Nephron (organoid): ENCODE measurements at regions not wholly inside any gene's neighbourhood (a gene's known extent, or its start where the extent isn't known, plus 50 kb on each side); places are given as distances from the start of the nearest gene placed in this dataset.

Experiments
- H3K27ac Mint-ChIP-seq, 3 experiments: 2 replicates each; pipeline ENCODE4 v1.8.0; 2020; ENCODE audit warnings: mixed read lengths in 3 of 3, mild to moderate bottlenecking in 2 of 3, moderate library complexity in 1 of 3
- H3K27me3 Mint-ChIP-seq: 2 replicates; pipeline ENCODE4 v1.8.0; 2021; ENCODE audit warnings: low read depth, mild to moderate bottlenecking, moderate library complexity, mixed read lengths
- H3K36me3 Mint-ChIP-seq: 2 replicates; pipeline ENCODE4 v1.8.0; 2020; ENCODE audit warnings: low read depth, mixed read lengths
- H3K4me1 Mint-ChIP-seq: 2 replicates; pipeline ENCODE4 v1.8.0; 2020; ENCODE audit warnings: mixed read lengths
- H3K4me3 Mint-ChIP-seq, 3 experiments: 2 replicates each; pipeline ENCODE4 v1.8.0; 2020; ENCODE audit warnings: mild to moderate bottlenecking in 3 of 3, mixed read lengths in 3 of 3, moderate library complexity in 2 of 3
- H3K9me3 Mint-ChIP-seq: 2 replicates; pipeline ENCODE4 v1.8.0; 2020; ENCODE audit warnings: mixed read lengths
- TF ChIP-seq, protein P1 (sequence below), 3 experiments: fragments of 200-600 bp; sonication (generic); IDR thresholded peaks; one replicate each; pipeline ENCODE4 v1.5.0; 2021; ENCODE audit warnings: antibody characterized with exemption in 3 of 3; ENCODE audit not compliant: unreplicated experiment in 3 of 3

DNA sequence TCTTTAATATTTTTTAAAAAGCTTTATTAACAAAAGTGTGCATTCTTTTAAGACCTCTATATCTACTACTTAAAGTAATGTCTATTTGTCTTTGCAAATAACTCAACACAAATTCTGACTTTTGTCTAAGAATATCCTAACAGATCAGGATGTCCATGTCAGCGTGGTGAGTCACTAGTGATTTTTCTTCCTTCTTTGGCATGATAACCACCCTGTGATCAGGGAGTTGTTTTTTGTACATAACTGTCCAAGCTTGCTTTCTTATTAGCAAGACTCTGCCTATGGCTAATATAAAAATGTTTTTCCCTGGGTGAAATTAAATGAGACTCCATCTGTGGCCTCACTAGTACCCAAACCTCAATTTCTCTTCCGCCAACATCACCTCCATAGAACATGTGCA, 688.9 kb upstream of the ADGRL2 start:
- Mint-ChIP-seq H3K4me1 (no peaks in the 10 kb centered on the region), H3K4me3 (no peak overlapping the region), H3K27me3 (no peaks in the 10 kb centered on the region), H3K9me3 (peaks cover 3% of the 10 kb centered on the region), H3K36me3 (no peaks in the 10 kb centered on the region), H3K27ac (no peak overlapping the region)
- TF ChIP-seq, protein P1, sequence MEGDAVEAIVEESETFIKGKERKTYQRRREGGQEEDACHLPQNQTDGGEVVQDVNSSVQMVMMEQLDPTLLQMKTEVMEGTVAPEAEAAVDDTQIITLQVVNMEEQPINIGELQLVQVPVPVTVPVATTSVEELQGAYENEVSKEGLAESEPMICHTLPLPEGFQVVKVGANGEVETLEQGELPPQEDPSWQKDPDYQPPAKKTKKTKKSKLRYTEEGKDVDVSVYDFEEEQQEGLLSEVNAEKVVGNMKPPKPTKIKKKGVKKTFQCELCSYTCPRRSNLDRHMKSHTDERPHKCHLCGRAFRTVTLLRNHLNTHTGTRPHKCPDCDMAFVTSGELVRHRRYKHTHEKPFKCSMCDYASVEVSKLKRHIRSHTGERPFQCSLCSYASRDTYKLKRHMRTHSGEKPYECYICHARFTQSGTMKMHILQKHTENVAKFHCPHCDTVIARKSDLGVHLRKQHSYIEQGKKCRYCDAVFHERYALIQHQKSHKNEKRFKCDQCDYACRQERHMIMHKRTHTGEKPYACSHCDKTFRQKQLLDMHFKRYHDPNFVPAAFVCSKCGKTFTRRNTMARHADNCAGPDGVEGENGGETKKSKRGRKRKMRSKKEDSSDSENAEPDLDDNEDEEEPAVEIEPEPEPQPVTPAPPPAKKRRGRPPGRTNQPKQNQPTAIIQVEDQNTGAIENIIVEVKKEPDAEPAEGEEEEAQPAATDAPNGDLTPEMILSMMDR (IDR thresholded peaks at IDR 0.05; ENCODE audit: unreplicated experiment in 3 of 3): no peak

DNA sequence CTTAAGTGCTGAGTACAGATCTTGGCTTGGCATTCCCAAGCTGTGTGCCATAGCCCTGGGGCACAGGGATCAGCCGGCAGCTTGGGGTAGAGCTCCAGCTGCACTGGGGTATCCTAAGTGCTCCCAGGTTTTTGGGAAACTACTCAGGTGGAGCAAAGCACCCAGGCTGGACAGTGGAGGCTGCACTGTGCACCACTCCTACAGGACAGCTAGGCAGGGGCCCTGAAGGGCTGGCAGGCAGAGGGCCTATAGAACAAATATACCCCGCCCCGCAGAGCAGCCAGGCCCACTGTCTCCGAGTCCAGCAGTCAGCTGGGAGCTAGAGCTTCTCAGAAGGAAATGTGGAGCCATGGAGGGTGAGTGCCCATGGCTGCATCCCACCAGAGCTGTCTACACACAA, 691.7 kb upstream of the ADGRL2 start:
- Mint-ChIP-seq H3K9me3 (peaks cover 8% of the 10 kb centered on the region), H3K36me3 (no peaks in the 10 kb centered on the region), H3K4me3 (no peak overlapping the region), H3K4me1 (no peaks in the 10 kb centered on the region), H3K27me3 (no peaks in the 10 kb centered on the region), H3K27ac (no peak overlapping the region)
- TF ChIP-seq, protein P1 (IDR thresholded peaks at IDR 0.05; ENCODE audit: unreplicated experiment in 3 of 3): no peak

DNA sequence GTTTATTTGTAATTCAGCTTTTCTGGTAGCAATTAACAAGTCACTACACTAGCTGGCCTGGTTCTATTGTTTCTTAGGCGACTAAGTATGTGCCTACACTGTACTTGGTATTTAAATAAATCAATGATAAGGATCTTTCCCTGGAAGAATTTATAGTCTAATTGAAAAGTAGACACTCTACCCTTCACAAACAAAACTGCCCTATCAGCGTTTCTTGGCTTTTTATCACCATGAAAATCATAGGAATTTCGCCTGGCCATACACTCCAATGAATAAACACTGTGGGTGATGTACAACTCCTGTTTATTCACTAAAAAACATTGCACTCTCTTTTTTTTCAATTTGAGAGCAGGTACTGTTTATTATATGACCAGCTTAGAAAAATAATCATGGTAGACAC, 702.9 kb upstream of the ADGRL2 start:
- TF ChIP-seq, protein P1 (IDR thresholded peaks at IDR 0.05; ENCODE audit: unreplicated experiment in 3 of 3): no peak
- Mint-ChIP-seq H3K36me3 (no peaks in the 10 kb centered on the region), H3K4me3 (no peak overlapping the region), H3K27ac (no peak overlapping the region), H3K4me1 (no peaks in the 10 kb centered on the region), H3K9me3 (peaks cover 2% of the 10 kb centered on the region), H3K27me3 (no peaks in the 10 kb centered on the region)

DNA sequence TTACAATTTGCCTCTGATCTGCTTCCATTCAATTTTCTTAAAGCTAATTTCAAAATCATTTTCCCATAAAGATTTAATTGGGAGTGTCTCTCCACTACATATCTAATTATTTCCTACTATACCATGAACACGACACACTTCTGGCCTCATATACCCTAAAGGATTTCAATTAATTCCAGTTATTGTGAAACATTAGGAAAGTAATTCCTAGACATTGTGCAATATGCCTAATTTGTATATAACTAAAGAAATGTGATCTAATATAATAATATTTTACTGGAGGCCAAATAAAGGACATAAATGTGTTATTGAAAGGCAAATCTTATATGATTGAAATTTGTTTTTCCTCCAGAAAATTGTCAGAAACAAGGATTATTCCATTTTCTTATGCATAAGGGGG, 727.2 kb upstream of the ADGRL2 start:
- Mint-ChIP-seq H3K9me3 (no peaks in the 10 kb centered on the region), H3K4me3 (no peak overlapping the region), H3K36me3 (no peaks in the 10 kb centered on the region), H3K27me3 (no peaks in the 10 kb centered on the region), H3K4me1 (peaks cover 6% of the 10 kb centered on the region), H3K27ac (no peak overlapping the region)
- TF ChIP-seq, protein P1 (IDR thresholded peaks at IDR 0.05; ENCODE audit: unreplicated experiment in 3 of 3): no peak

DNA sequence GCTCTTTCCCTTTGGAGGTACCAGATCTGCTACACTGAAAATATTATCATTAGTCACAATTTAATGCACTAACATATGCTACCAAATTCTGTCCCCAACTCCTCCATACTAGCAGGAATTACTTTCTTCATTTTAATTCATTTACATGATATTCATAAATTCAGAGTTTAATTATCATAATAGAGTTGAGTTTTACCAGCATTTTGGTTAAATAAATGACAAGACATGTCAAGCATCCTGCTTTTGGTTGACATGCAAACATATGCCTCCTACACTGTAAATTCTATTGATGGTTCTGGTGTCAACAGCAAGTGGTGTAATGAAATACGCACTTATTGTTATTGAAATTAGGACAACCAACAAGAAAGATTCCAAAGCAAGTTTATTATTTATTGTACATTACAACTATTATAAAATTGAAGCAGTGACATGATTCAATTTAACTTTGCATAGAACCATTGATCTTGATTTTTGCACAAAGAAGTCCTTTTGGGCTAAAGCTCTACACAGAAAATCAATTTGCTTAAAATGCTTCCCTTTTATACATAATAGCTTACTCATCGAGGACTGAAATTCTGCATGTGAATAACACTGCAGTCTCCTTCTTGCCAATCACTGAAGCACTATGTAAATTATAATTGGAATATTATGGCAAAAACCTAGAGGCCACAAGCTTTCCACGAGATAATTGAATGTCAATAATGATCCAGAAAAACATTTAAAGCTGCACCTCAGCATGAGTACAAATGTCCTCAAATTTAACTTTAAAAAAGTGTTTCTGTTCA, 728.6 kb upstream of the ADGRL2 start:
- no peak overlapping the region for H3K4me3 Mint-ChIP-seq
- TF ChIP-seq, protein P1 (IDR thresholded peaks at IDR 0.05; ENCODE audit: unreplicated experiment in 3 of 3): no peak
- H3K4me1 Mint-ChIP-seq: peaks cover 6% of the 10 kb centered on the region
- H3K27ac Mint-ChIP-seq: no peak overlapping the region
- H3K36me3 Mint-ChIP-seq: no peaks in the 10 kb centered on the region
- H3K27me3 Mint-ChIP-seq: no peaks in the 10 kb centered on the region
- H3K9me3 Mint-ChIP-seq: no peaks in the 10 kb centered on the region
